ENCODE measurements at regions not wholly inside any gene's neighbourhood (a gene's known extent, or its start where the extent isn't known, plus 50 kb on each side); places are given as distances from the start of the nearest gene placed in this dataset.

GRCh38 chr5:109522404-109522803 is 112.6 kb upstream of the PJA2 start:
- no peak overlapping the region for H3K4me3 ChIP-seq (replicated peaks; ENCODE audit: low read depth, low read length)
- TF ChIP-seq CTCF (IDR thresholded peaks at IDR 0.05; ENCODE audit: low read length, missing control alignments), result no peak
- DNase-seq (ENCODE audit: low read depth), result no peak

- H3K4me3 ChIP-seq (replicated peaks; ENCODE audit: low read depth, low read length), result no peak overlapping the region
- TF ChIP-seq CTCF (IDR thresholded peaks at IDR 0.05; ENCODE audit: low read length, missing control alignments), result no peak
- DNase-seq (ENCODE audit: low read depth), result no peak
Measured at GRCh38 chr5:109519416-109519815, 109.6 kb upstream of the PJA2 start.

- TF ChIP-seq CTCF (IDR thresholded peaks at IDR 0.05; ENCODE audit: low read length, missing control alignments), result no peak
- no peak overlapping the region for H3K4me3 ChIP-seq (replicated peaks; ENCODE audit: low read depth, low read length)
- peak; percentile 7 for DNase-seq (ENCODE audit: low read depth)
Measured at GRCh38 chr5:109516390-109516789, 106.6 kb upstream of the PJA2 start.

- DNase-seq (ENCODE audit: low read depth), result no peak
- H3K4me3 ChIP-seq (replicated peaks; ENCODE audit: low read depth, low read length), result no peak overlapping the region
- TF ChIP-seq CTCF (IDR thresholded peaks at IDR 0.05; ENCODE audit: low read length, missing control alignments), result no peak
Measured at GRCh38 chr5:109511980-109512734, 102.4 kb upstream of the PJA2 start.

- no peak for DNase-seq (ENCODE audit: low read depth)
- no peak overlapping the region for H3K4me3 ChIP-seq (replicated peaks; ENCODE audit: low read depth, low read length)
- TF ChIP-seq CTCF (IDR thresholded peaks at IDR 0.05; ENCODE audit: low read length, missing control alignments), result no peak
Measured at GRCh38 chr5:109506556-109506955, 96.8 kb upstream of the PJA2 start.

- TF ChIP-seq CTCF (IDR thresholded peaks at IDR 0.05; ENCODE audit: low read length, missing control alignments), result no peak
- no peak overlapping the region for H3K4me3 ChIP-seq (replicated peaks; ENCODE audit: low read depth, low read length)
- DNase-seq (ENCODE audit: low read depth), result peak; percentile 24
Measured at GRCh38 chr5:109496112-109496511, 86.3 kb upstream of the PJA2 start.

All from fibroblast of pulmonary artery (primary cell).